NCI-H1092 (cell line): ENCODE measurements at regions not wholly inside any gene's neighbourhood (a gene's known extent, or its start where the extent isn't known, plus 50 kb on each side); places are given as distances from the start of the nearest gene placed in this dataset.

Experiments
- DNase-seq: peaks from one replicate; lab custom pipeline; 2025; lab: John Stamatoyannopoulos, UW

- no peak for DNase-seq
Measured at GRCh38 chr11:110027627-110028371, 65.4 kb upstream of the ZC3H12C start.

- no peak for DNase-seq
Measured at GRCh38 chr11:110028921-110029320, 64.3 kb upstream of the ZC3H12C start.

- DNase-seq, result no peak
Measured at GRCh38 chr11:110029714-110030113, 63.5 kb upstream of the ZC3H12C start.

- no peak for DNase-seq
Measured at GRCh38 chr11:110031171-110031570, 62.0 kb upstream of the ZC3H12C start.

- DNase-seq, result no peak
Measured at GRCh38 chr11:110032259-110032658, 60.9 kb upstream of the ZC3H12C start.

GRCh38 chr11:110032957-110033570, 60.1 kb upstream of the ZC3H12C start:
- DNase-seq, result no peak

GRCh38 chr11:110034806-110035205, 58.4 kb upstream of the ZC3H12C start:
- DNase-seq, result no peak

- DNase-seq, result no peak
Measured at GRCh38 chr11:110035357-110035756, 57.8 kb upstream of the ZC3H12C start.

- no peak for DNase-seq
Measured at GRCh38 chr11:110038201-110038600, 55.0 kb upstream of the ZC3H12C start.
